Spleen (tissue), 11 donors: ENCODE measurements at regions not wholly inside any gene's neighbourhood (a gene's known extent, or its start where the extent isn't known, plus 50 kb on each side); places are given as distances from the start of the nearest gene placed in this dataset.

Experiments
- DNase-seq: peaks from one replicate; pipeline ENCODE4 v3.0.0-alpha.2; 2020
- H3K27ac ChIP-seq, 8 donors: fragments of 200-600 bp; sonication (generic) in 7 of 8; 1 replicate in 4 of 8; 2 replicates in 4 of 8; pipeline versions ENCODE4 v1.5.0 to v1.8.0; 2016 to 2021; ENCODE audit warnings: inconsistent platforms in 4 of 8, mild to moderate bottlenecking in 4 of 8, moderate library complexity in 1 of 8
- H3K27me3 ChIP-seq, 7 donors: fragments of 200-600 bp; sonication (generic) in 6 of 7; replicated peaks in 1 of 7; 1 replicate in 4 of 7; 2 replicates in 3 of 7; pipeline versions ENCODE4 v1.5.0 to v1.8.0; 2016 to 2021; ENCODE audit warnings: inconsistent platforms in 3 of 7, mild to moderate bottlenecking in 1 of 7
- H3K36me3 ChIP-seq, 6 donors: fragments of 200-600 bp; sonication (generic) in 5 of 6; 1 replicate in 4 of 6; 2 replicates in 2 of 6; pipeline versions ENCODE4 v1.5.0 to v1.8.0; 2016 to 2021; ENCODE audit warnings: inconsistent platforms in 2 of 6
- H3K4me1 ChIP-seq, 6 donors: fragments of 200-600 bp; sonication (generic) in 5 of 6; 1 replicate in 3 of 6; 2 replicates in 3 of 6; pipeline versions ENCODE4 v1.5.0 to v1.8.0; 2016 to 2021; ENCODE audit warnings: inconsistent platforms in 3 of 6
- H3K4me3 ChIP-seq, 8 donors: fragments of 200-600 bp; sonication (generic) in 7 of 8; 1 replicate in 4 of 8; 2 replicates in 4 of 8; pipeline versions ENCODE4 v1.5.0 to v1.8.0; 2016 to 2021; ENCODE audit warnings: inconsistent platforms in 4 of 8, mild to moderate bottlenecking in 4 of 8, moderate library complexity in 2 of 8
- H3K9me3 ChIP-seq, 8 donors: fragments of 200-600 bp; sonication (generic) in 7 of 8; 1 replicate in 4 of 8; 2 replicates in 4 of 8; pipeline versions ENCODE4 v1.5.0 to v1.8.0; 2016 to 2021; ENCODE audit warnings: inconsistent platforms in 4 of 8
- POLR2A ChIP-seq, 3 donors: fragments of 450-650 bp; IDR thresholded peaks; one replicate each; pipeline ENCODE4 v1.5.1; 2017; ENCODE audit warnings: antibody characterized with exemption in 3 of 3, mild to moderate bottlenecking in 1 of 3
- POLR2AphosphoS5 ChIP-seq, 3 donors: sonication (generic); formaldehyde crosslinking; IDR thresholded peaks; one replicate each; pipeline ENCODE4 v1.5.1; 2017; ENCODE audit warnings: antibody characterized with exemption in 3 of 3
- WGBS, 5 donors: extraction: QIAGEN DNeasy Blood & Tissue Kit in 3 of 5; methylation state at CpG; one replicate each; pipeline versions ENCODE4 v1.1.5 to v1.1.7; 2013 to 2018; 5-methylcytosine and 5-hydroxymethylcytosine counted together
- intact Hi-C: fragments of 100-400 bp; cut with DNase I; formaldehyde crosslinking; loops from one replicate; pipeline ENCODE4 v1.15.0; 2023; ENCODE audit warnings: low total_unique reads
- TF ChIP-seq, protein P1 (sequence below), 11 experiments: fragments of 200-600 bp in 7 of 11; fragments of 450-650 bp in 4 of 11; sonication (generic) in 4 of 11; IDR thresholded peaks in 8 of 11; conservative IDR thresholded peaks in 3 of 11; 1 replicate in 7 of 11; 2 replicates in 4 of 11; pipeline versions ENCODE4 v1.4.0 to v1.8.0; 2016 to 2021; ENCODE audit warnings: antibody characterized with exemption in 11 of 11, inconsistent platforms in 4 of 11, mild to moderate bottlenecking in 1 of 11
- donor health status: healthy with polysubstance abuse.
- donor health status: DM: no; HTN: no; CAD: no; lungs with moderate emphysema.
- donor health status: DM: no; HTN: no; CAD: no.
- donor health status: Bipolar disorder and iron deficiency.
- donor health status: healthy.
- donor health status: DM: no; HTN: no; CAD: no.
- donor health status: DM: yes; HTN: yes; CAD: no.

DNA sequence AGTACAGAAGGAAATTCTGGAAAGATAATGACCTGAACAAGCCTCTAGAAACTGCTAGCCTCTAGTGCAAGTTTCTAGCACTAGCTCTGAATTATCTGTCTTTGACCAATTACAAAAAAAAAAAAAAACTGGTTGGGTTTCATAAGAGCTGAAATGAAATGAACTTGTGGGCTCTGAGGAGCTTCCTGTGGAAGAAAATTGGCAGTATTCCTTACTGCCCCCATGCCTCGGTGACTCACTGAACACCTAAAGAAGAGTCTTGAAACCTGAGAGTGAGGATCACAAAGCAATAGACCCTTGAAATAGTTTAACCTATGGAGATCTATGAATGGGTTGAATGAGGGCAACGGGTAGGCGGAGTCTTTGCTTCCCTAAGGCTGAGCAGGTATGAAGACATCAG is 263.6 kb upstream of the RASA1 start:
- no peak for DNase-seq

DNA sequence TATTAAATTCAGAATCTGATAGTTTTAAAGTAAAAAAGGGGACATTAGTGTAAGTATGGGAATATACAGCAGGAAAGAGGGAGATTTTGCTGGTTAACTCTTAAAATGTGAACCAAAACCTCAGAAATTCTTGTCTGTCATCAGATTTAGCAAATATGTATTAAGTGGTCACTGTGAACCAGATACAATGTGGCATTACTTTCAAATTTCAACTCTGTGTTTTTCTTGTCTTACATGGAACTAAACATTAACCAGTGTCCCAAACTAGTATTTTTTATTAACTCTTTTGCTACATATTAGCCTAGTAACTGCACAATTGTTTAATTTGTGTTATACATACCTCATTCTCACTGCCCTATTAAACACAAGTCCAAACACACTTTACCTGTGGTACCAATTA is 259.9 kb upstream of the RASA1 start:
- H3K4me3 ChIP-seq = no peak overlapping the region
- H3K4me1 ChIP-seq = peaks cover 0 to 5% (median 0%) of the 10 kb centered on the region in 6 donors
- H3K9me3 ChIP-seq = no peaks in the 10 kb centered on the region
- DNase-seq = no peak
- H3K36me3 ChIP-seq = no peaks in the 10 kb centered on the region
- TF ChIP-seq POLR2AphosphoS5 (IDR thresholded peaks at IDR 0.05) (no peak), POLR2A (IDR thresholded peaks at IDR 0.05) (no peak)
- TF ChIP-seq, protein P1, sequence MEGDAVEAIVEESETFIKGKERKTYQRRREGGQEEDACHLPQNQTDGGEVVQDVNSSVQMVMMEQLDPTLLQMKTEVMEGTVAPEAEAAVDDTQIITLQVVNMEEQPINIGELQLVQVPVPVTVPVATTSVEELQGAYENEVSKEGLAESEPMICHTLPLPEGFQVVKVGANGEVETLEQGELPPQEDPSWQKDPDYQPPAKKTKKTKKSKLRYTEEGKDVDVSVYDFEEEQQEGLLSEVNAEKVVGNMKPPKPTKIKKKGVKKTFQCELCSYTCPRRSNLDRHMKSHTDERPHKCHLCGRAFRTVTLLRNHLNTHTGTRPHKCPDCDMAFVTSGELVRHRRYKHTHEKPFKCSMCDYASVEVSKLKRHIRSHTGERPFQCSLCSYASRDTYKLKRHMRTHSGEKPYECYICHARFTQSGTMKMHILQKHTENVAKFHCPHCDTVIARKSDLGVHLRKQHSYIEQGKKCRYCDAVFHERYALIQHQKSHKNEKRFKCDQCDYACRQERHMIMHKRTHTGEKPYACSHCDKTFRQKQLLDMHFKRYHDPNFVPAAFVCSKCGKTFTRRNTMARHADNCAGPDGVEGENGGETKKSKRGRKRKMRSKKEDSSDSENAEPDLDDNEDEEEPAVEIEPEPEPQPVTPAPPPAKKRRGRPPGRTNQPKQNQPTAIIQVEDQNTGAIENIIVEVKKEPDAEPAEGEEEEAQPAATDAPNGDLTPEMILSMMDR (IDR thresholded peaks at IDR 0.05 in 8 of 11, conservative IDR thresholded peaks at IDR 0.05 in 3 of 11) = no peak
- H3K27me3 ChIP-seq = no peaks in the 10 kb centered on the region
- intact Hi-C loops = no loop called here
- H3K27ac ChIP-seq = no peak overlapping the region

More for the DNA sequence above, 263.6 kb upstream of the RASA1 start:
- intact Hi-C loops = no loop called here
- Histone ChIP-seq H3K4me3 (no peak overlapping the region), H3K9me3 (no peaks in the 10 kb centered on the region), H3K27ac (no peak overlapping the region), H3K36me3 (no peaks in the 10 kb centered on the region), H3K27me3 (no peaks in the 10 kb centered on the region), H3K4me1 (peaks cover 0 to 6% (median 0%) of the 10 kb centered on the region in 6 donors)
- 79 to 91% (median 82%) methylated on average over 3 of the region's 3 CpGs for WGBS, 5 donors
- no peak for TF ChIP-seq POLR2AphosphoS5 (IDR thresholded peaks at IDR 0.05)

DNA sequence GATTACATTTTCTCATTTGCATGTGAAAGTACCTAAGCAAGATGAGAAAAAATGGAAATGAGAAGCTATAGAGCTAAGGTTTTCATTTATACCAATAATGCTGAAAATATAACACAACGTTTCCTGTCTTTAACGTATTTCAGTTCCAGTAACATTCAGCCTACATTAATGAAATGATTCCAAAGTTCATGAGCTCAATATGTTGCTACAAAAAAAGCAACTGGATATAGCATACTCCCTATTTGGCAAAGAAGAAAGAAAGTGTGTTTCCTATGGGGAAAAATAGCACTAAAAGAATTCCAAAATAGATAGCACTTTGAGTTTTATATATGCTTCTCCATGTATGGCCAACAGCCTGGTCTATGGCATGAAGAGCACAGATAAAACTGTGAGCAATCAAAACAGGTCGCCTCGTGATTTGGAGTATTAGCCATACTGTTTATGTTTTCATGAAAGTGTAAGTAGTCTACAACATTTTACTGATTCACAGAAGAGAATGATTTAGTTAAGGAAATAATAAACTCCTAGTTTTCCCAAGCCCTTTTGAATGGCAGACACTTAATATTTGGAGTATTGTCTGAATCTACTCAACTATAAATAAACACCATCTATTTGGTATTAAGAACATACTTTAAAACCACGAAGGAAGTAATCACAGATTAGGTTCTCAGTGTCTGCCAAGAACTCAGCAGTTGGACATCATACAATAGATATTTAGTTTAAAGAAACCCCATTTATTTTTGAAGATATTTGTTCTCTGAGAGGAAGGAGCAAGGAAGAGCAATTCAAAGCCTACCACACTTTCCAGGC is 258.7 kb upstream of the RASA1 start:
- WGBS, 5 donors = 55 to 78% (median 68%) methylated on average over 5 of the region's 5 CpGs
- no peak for DNase-seq
- intact Hi-C loops = no loop called here
- no peak overlapping the region for H3K4me3 ChIP-seq
- H3K27me3 ChIP-seq = no peaks in the 10 kb centered on the region
- H3K4me1 ChIP-seq = peaks cover 0 to 4% (median 0%) of the 10 kb centered on the region in 6 donors
- no peaks in the 10 kb centered on the region for H3K9me3 ChIP-seq
- H3K36me3 ChIP-seq = no peaks in the 10 kb centered on the region
- TF ChIP-seq POLR2AphosphoS5 (IDR thresholded peaks at IDR 0.05) = no peak
- TF ChIP-seq POLR2A (IDR thresholded peaks at IDR 0.05) = no peak
- TF ChIP-seq, protein P1 (IDR thresholded peaks at IDR 0.05 in 8 of 11, conservative IDR thresholded peaks at IDR 0.05 in 3 of 11) = no peak
- peak overlapping the region in 2 of 8 donors; percentile 14 to 19 for H3K27ac ChIP-seq

DNA sequence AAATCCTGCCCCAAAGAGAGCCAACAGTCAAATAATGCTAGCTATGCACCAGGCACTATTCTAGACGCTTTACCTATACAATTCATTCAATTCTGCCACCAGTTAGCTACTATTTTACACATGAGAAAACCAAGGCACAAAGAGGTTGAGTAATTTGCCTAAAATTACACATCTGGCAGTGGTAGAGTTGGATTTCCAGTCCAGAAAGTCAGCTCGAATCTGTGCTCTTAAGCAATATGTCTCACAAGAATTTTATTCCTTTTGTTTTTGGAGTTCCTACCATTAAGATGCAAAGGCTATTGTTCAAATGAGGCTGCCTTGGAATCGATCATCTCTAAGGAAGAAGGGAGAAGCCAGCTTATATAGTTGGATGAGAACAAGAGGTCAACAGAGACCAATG is 256.9 kb upstream of the RASA1 start:
- intact Hi-C loops = no loop called here

DNA sequence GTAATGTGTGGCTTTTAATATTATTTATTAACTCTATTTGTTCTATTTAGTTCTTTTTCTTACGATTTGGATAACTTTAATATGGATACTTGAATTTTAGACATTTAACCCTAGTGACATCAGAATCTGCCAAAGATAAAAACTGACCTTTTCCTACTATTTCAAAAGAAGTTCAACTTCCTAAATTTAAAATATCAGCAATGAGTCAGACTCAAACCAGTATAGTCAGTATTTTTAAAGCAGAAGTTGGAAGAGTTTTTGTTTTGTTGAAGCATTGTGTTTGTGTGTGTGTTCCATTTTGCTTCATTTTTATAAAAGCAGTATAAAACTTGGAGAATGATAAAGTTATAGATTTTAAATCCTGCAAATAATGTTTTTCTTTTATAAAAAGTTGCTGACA is 251.8 kb upstream of the RASA1 start:
- WGBS, 5 donors = 43 to 78% (median 61%) methylated on average over 1 of the region's 1 CpG
- no peak for DNase-seq
- peak overlapping the region in 3 of 8 donors; percentile 4 to 55 (median 10) for H3K27ac ChIP-seq

More for the DNA sequence above, 256.9 kb upstream of the RASA1 start:
- Histone ChIP-seq H3K27me3 (no peaks in the 10 kb centered on the region), H3K4me3 (no peak overlapping the region), H3K4me1 (peaks cover 0 to 4% (median 0%) of the 10 kb centered on the region in 6 donors), H3K27ac (no peak overlapping the region), H3K9me3 (no peaks in the 10 kb centered on the region), H3K36me3 (no peaks in the 10 kb centered on the region)
- DNase-seq = no peak
- no peak for TF ChIP-seq POLR2A (IDR thresholded peaks at IDR 0.05)
- WGBS, 5 donors = 44 to 84% (median 62%) methylated on average over 3 of the region's 3 CpGs

More for the DNA sequence above, 251.8 kb upstream of the RASA1 start:
- H3K9me3 ChIP-seq = no peaks in the 10 kb centered on the region
- TF ChIP-seq POLR2A (IDR thresholded peaks at IDR 0.05) (no peak), POLR2AphosphoS5 (IDR thresholded peaks at IDR 0.05) (no peak)
- TF ChIP-seq, protein P1 (IDR thresholded peaks at IDR 0.05 in 8 of 11, conservative IDR thresholded peaks at IDR 0.05 in 3 of 11) = no peak
- H3K27me3 ChIP-seq = no peaks in the 10 kb centered on the region
- H3K4me3 ChIP-seq = no peak overlapping the region
- H3K36me3 ChIP-seq = no peaks in the 10 kb centered on the region
- H3K4me1 ChIP-seq = peaks cover 5 to 18% (median 14%) of the 10 kb centered on the region in 6 donors
- intact Hi-C loops = no loop called here
